ENCODE measurements at regions not wholly inside any gene's neighbourhood (a gene's known extent, or its start where the extent isn't known, plus 50 kb on each side); places are given as distances from the start of the nearest gene placed in this dataset.

- H3K79me1 ChIP-seq (ENCODE audit: low read length) = no peaks in the 10 kb centered on the region
- no peaks in the 10 kb centered on the region for H3K79me2 ChIP-seq (ENCODE audit: control insufficient read depth, insufficient read depth, low read length, poor library complexity)
- no CpG with 5 or more reads among the region's 2 CpGs for WGBS (ENCODE audit: extremely low coverage, insufficient coverage, insufficient read length)
Measured at GRCh38 chr15:24733659-24734058, 58.1 kb downstream of the NPAP1 start.

GRCh38 chr15:24734396-24734795 lies 58.8 kb downstream of the NPAP1 start:
- Histone ChIP-seq H3K27me3 (ENCODE audit: insufficient read depth, low read length) (no peaks in the 10 kb centered on the region), H3K79me2 (ENCODE audit: control insufficient read depth, insufficient read depth, low read length, poor library complexity) (no peaks in the 10 kb centered on the region), H3K23ac (ENCODE audit: low read length) (no peak overlapping the region), H3K4me3 (ENCODE audit: low read depth, low read length) (no peak overlapping the region), H3K4me2 (ENCODE audit: low read length) (no peak overlapping the region), H4K91ac (ENCODE audit: low read depth, low read length) (no peak overlapping the region), H3K36me3 (ENCODE audit: control insufficient read depth in 1 of 2, insufficient read depth in 2 of 2, low read length in 2 of 2) (no peaks in the 10 kb centered on the region), H2BK12ac (ENCODE audit: low read length) (no peak overlapping the region), H3K18ac (ENCODE audit: low read length) (no peak overlapping the region), H3K4ac (ENCODE audit: low read depth, low read length) (no peak overlapping the region), H3K27ac (ENCODE audit: low read depth, low read length) (no peak overlapping the region), H2BK5ac (ENCODE audit: low read depth, low read length, poor library complexity) (no peak overlapping the region), H3K4me1 (ENCODE audit: control insufficient read depth in 1 of 2, insufficient read depth in 2 of 2, low read length in 2 of 2) (no peaks in the 10 kb centered on the region), H3K9ac (ENCODE audit: low read length) (no peak overlapping the region), H3K9me3 (ENCODE audit: insufficient read depth, low read depth, low read length) (peaks cover 5% of the 10 kb centered on the region), H4K8ac (ENCODE audit: low read depth, low read length) (no peak overlapping the region), H4K12ac (ENCODE audit: low read depth, low read length) (no peak overlapping the region), H2AK5ac (ENCODE audit: low read length) (no peak overlapping the region), H2AFZ (ENCODE audit: insufficient read depth, low read length, poor library complexity) (no peak overlapping the region), H2BK120ac (ENCODE audit: insufficient read depth, low read length, poor library complexity) (no peak overlapping the region), H3K14ac (ENCODE audit: low read length) (no peak overlapping the region), H3K79me1 (ENCODE audit: low read length) (no peaks in the 10 kb centered on the region)
- DNase-seq = no peak
- WGBS (ENCODE audit: extremely low coverage, insufficient coverage, insufficient read length) = no CpG with 5 or more reads among the region's 1 CpG

More at GRCh38 chr15:24733659-24734058, 58.1 kb downstream of the NPAP1 start:
- Histone ChIP-seq H4K91ac (ENCODE audit: low read depth, low read length) (no peak overlapping the region), H3K4me1 (ENCODE audit: control insufficient read depth in 1 of 2, insufficient read depth in 2 of 2, low read length in 2 of 2) (no peaks in the 10 kb centered on the region), H3K27ac (ENCODE audit: low read depth, low read length) (no peak overlapping the region), H3K14ac (ENCODE audit: low read length) (no peak overlapping the region), H2AFZ (ENCODE audit: insufficient read depth, low read length, poor library complexity) (no peak overlapping the region), H3K9ac (ENCODE audit: low read length) (no peak overlapping the region), H2BK120ac (ENCODE audit: insufficient read depth, low read length, poor library complexity) (no peak overlapping the region), H2BK12ac (ENCODE audit: low read length) (no peak overlapping the region), H2AK5ac (ENCODE audit: low read length) (no peak overlapping the region), H4K12ac (ENCODE audit: low read depth, low read length) (no peak overlapping the region), H3K27me3 (ENCODE audit: insufficient read depth, low read length) (no peaks in the 10 kb centered on the region), H4K8ac (ENCODE audit: low read depth, low read length) (no peak overlapping the region), H3K18ac (ENCODE audit: low read length) (no peak overlapping the region), H3K9me3 (ENCODE audit: insufficient read depth, low read depth, low read length) (peaks cover 9% of the 10 kb centered on the region), H3K4me2 (ENCODE audit: low read length) (no peak overlapping the region), H3K4ac (ENCODE audit: low read depth, low read length) (no peak overlapping the region), H3K4me3 (ENCODE audit: low read depth, low read length) (no peak overlapping the region), H3K23ac (ENCODE audit: low read length) (no peak overlapping the region), H2BK5ac (ENCODE audit: low read depth, low read length, poor library complexity) (no peak overlapping the region), H3K36me3 (ENCODE audit: control insufficient read depth in 1 of 2, insufficient read depth in 2 of 2, low read length in 2 of 2) (peaks cover 0 to 2% of the 10 kb centered on the region in 2 experiments)
- no peak for DNase-seq

GRCh38 chr15:24745290-24745689 lies 69.7 kb downstream of the NPAP1 start:
- Histone ChIP-seq H4K91ac (ENCODE audit: low read depth, low read length) (no peak overlapping the region), H3K36me3 (ENCODE audit: control insufficient read depth in 1 of 2, insufficient read depth in 2 of 2, low read length in 2 of 2) (peaks cover 0 to 2% of the 10 kb centered on the region in 2 experiments), H3K23ac (ENCODE audit: low read length) (no peak overlapping the region), H2AK5ac (ENCODE audit: low read length) (no peak overlapping the region), H2AFZ (ENCODE audit: insufficient read depth, low read length, poor library complexity) (no peak overlapping the region), H3K27ac (ENCODE audit: low read depth, low read length) (no peak overlapping the region), H3K14ac (ENCODE audit: low read length) (no peak overlapping the region), H3K4me2 (ENCODE audit: low read length) (no peak overlapping the region), H2BK5ac (ENCODE audit: low read depth, low read length, poor library complexity) (no peak overlapping the region), H4K12ac (ENCODE audit: low read depth, low read length) (no peak overlapping the region), H3K27me3 (ENCODE audit: insufficient read depth, low read length) (no peaks in the 10 kb centered on the region), H3K79me1 (ENCODE audit: low read length) (no peaks in the 10 kb centered on the region), H3K18ac (ENCODE audit: low read length) (no peak overlapping the region), H3K79me2 (ENCODE audit: control insufficient read depth, insufficient read depth, low read length, poor library complexity) (no peaks in the 10 kb centered on the region), H3K9ac (ENCODE audit: low read length) (no peak overlapping the region), H3K4ac (ENCODE audit: low read depth, low read length) (no peak overlapping the region), H3K4me1 (ENCODE audit: control insufficient read depth in 1 of 2, insufficient read depth in 2 of 2, low read length in 2 of 2) (no peaks in the 10 kb centered on the region), H4K8ac (ENCODE audit: low read depth, low read length) (no peak overlapping the region), H2BK12ac (ENCODE audit: low read length) (no peak overlapping the region), H2BK120ac (ENCODE audit: insufficient read depth, low read length, poor library complexity) (no peak overlapping the region), H3K9me3 (ENCODE audit: insufficient read depth, low read depth, low read length) (peaks cover 2% of the 10 kb centered on the region), H3K4me3 (ENCODE audit: low read depth, low read length) (no peak overlapping the region)
- no peak for DNase-seq

GRCh38 chr15:24746094-24746493 lies 70.5 kb downstream of the NPAP1 start:
- no peak overlapping the region for H3K9ac ChIP-seq (ENCODE audit: low read length)
- H2AFZ ChIP-seq (ENCODE audit: insufficient read depth, low read length, poor library complexity) = no peak overlapping the region
- H3K18ac ChIP-seq (ENCODE audit: low read length) = no peak overlapping the region
- H3K79me1 ChIP-seq (ENCODE audit: low read length) = no peaks in the 10 kb centered on the region
- no peak overlapping the region for H3K4me3 ChIP-seq (ENCODE audit: low read depth, low read length)
- no peak overlapping the region for H3K14ac ChIP-seq (ENCODE audit: low read length)
- no peak overlapping the region for H3K27ac ChIP-seq (ENCODE audit: low read depth, low read length)
- no peak overlapping the region for H2AK5ac ChIP-seq (ENCODE audit: low read length)
- DNase-seq = no peak
- H2BK12ac ChIP-seq (ENCODE audit: low read length) = no peak overlapping the region
- no peaks in the 10 kb centered on the region for H3K79me2 ChIP-seq (ENCODE audit: control insufficient read depth, insufficient read depth, low read length, poor library complexity)
- peaks cover 0 to 2% of the 10 kb centered on the region in 2 experiments for H3K36me3 ChIP-seq (ENCODE audit: control insufficient read depth in 1 of 2, insufficient read depth in 2 of 2, low read length in 2 of 2)
- no peak overlapping the region for H4K12ac ChIP-seq (ENCODE audit: low read depth, low read length)
- no peak overlapping the region for H3K4ac ChIP-seq (ENCODE audit: low read depth, low read length)
- H4K8ac ChIP-seq (ENCODE audit: low read depth, low read length) = no peak overlapping the region
- H3K23ac ChIP-seq (ENCODE audit: low read length) = no peak overlapping the region
- H3K4me1 ChIP-seq (ENCODE audit: control insufficient read depth in 1 of 2, insufficient read depth in 2 of 2, low read length in 2 of 2) = no peaks in the 10 kb centered on the region
- peaks cover 2% of the 10 kb centered on the region for H3K9me3 ChIP-seq (ENCODE audit: insufficient read depth, low read depth, low read length)
- no peak overlapping the region for H3K4me2 ChIP-seq (ENCODE audit: low read length)
- no peak overlapping the region for H2BK5ac ChIP-seq (ENCODE audit: low read depth, low read length, poor library complexity)
- H4K91ac ChIP-seq (ENCODE audit: low read depth, low read length) = no peak overlapping the region
- no peak overlapping the region for H2BK120ac ChIP-seq (ENCODE audit: insufficient read depth, low read length, poor library complexity)
- H3K27me3 ChIP-seq (ENCODE audit: insufficient read depth, low read length) = no peaks in the 10 kb centered on the region

All from trophoblast cell (in vitro differentiated cells and primary cell).